Stimulated activated CD8-positive, alpha-beta memory T cell treated with anti-CD3 and anti-CD28 coated beads, Interleukin-15, amount 100 ng/mL, for 4 hours (primary cell): ENCODE measurements at regions not wholly inside any gene's neighbourhood (a gene's known extent, or its start where the extent isn't known, plus 50 kb on each side); places are given as distances from the start of the nearest gene placed in this dataset.

Experiments used
- DNase-seq, 2 donors: peaks; one replicate each; pipeline ENCODE4 v3.0.0-alpha.2; 2020; ENCODE audit warnings: low read depth in 2 of 2

- DNase-seq: no peak
Observed at GRCh38 chr6:133184798-133185372, 56.3 kb upstream of the EYA4 start.

GRCh38 chr6:133185731-133186130 is 55.4 kb upstream of the EYA4 start:
- DNase-seq: no peak

GRCh38 chr6:133187114-133187513 is 54.0 kb upstream of the EYA4 start:
- DNase-seq: no peak

GRCh38 chr6:133187657-133188453 is 53.3 kb upstream of the EYA4 start:
- DNase-seq: no peak

- no peak for DNase-seq
Observed at GRCh38 chr6:133190912-133191311, 50.2 kb upstream of the EYA4 start.

- DNase-seq: no peak
Observed at GRCh38 chr6:133191323-133191722, 49.8 kb upstream of the EYA4 start.
